ENCODE measurements at regions not wholly inside any gene's neighbourhood (a gene's known extent, or its start where the extent isn't known, plus 50 kb on each side); places are given as distances from the start of the nearest gene placed in this dataset.
"Not testable (repeated sequence)": the region's sequence is repeated elsewhere in the genome, so short reads cannot be mapped to it uniquely, and the experiment has no call there.

GRCh38 chr22:34743110-34743751 is 322.7 kb upstream of the ISX start:
- DNase-seq (ENCODE audit: low spot score), result no peak

DNA sequence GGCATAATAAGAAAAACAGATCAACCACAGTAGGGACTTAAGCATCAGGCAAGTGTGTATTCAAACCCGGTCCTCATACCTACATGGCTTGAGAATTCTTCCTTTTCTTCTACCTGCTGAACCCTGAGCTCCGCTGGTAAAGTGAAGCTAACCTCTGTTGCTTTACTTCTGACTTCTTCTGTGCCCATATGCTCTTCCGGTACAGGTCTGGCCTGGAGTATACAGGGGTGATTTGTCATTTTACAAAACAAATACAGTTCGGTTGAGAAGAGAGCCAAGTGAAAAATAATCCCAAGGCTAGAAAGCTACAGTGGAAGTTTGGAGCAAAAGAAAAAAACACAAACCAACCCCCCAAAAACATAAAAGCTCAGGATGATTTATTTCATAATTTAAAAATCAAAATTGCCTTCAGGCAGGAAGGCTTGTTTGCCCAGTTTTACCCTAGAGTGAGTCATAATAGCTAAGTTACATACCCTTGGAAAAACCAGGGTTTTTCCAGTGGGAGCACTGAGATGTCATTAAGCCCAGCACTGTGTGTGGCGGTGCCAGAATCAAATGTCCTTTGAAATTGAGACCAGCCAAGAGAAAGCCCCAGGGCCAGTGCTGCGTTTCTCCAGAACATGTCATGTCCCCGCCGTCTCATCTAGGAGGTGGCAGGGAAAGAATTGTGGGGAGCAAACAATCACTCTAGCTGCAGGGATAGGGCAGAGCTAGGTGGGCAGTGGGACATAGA is 305.5 kb upstream of the ISX start:
- DNase-seq (ENCODE audit: low spot score), result no peak

DNA sequence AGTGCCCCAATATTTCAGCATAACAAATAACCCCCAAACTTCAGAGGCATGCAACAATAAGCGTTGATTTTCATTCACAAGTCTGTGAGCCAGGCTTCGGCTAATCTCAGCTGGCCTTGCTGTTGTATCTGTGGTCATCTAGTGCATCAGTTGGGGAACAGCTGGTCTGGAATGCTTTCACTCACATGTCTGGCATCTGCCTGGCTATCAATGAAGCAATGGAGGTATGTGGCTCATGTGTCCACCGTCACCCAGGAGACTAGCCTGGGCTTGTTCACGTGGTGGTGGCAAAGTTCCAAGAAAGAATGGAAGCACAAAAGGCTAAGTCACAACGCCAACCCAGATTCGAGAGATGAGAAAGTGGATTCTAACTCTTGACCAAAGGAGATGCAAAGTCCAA is 304.8 kb upstream of the ISX start:
- no peak for DNase-seq (ENCODE audit: low spot score)

GRCh38 chr22:34763496-34763895 is 302.5 kb upstream of the ISX start:
- DNase-seq (ENCODE audit: low spot score), result no peak

- no peak for DNase-seq (ENCODE audit: low spot score)
Measured at GRCh38 chr22:34765115-34765514, 300.8 kb upstream of the ISX start.

GRCh38 chr22:34769361-34769760 is 296.6 kb upstream of the ISX start:
- no peak for DNase-seq (ENCODE audit: low spot score)

DNA sequence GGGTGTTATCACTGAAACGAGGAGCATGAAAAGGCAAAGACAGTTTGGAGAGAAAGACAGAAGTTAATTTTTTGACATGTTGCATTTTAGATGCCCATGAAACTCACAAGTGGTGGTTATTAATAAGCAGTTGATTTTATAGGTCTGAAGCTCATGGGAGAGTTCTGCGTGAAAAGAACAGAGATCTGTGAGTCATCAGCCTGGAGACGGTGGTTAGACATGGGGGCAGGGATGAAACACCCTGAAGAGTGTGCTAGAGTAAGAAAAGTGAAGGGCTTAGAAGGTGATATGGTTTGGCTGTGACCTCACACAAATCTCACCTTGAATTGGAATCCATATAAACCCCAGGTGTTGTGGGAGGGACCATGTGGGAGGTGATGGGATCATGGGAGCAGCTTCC is 289.1 kb upstream of the ISX start:
- DNase-seq (ENCODE audit: low spot score), result no peak

DNA sequence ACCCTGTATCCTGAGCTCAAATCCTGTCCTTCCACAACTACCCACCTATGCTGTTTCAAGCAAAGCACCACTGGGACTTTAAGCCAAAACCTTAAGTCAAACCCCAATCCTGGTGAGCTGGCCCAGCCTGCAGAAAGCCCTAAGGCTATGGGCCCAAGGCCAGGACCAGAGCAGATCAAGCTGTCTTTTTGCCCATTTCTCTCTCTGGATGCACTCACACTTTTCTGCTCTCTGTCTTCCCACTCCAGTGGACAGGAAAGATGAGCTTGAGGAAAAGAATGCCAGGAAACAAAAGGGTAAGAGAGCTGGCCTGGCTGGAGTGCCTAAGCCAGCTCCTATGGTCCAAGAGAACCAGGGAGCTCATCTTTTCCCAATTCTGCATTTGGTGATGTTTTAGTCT is 284.3 kb upstream of the ISX start:
- DNase-seq (ENCODE audit: low spot score), result no peak

GRCh38 chr22:34783436-34783835 is 282.5 kb upstream of the ISX start:
- DNase-seq (ENCODE audit: low spot score), result no peak

GRCh38 chr22:34784056-34784455 is 281.9 kb upstream of the ISX start:
- no peak for DNase-seq (ENCODE audit: low spot score)

DNA sequence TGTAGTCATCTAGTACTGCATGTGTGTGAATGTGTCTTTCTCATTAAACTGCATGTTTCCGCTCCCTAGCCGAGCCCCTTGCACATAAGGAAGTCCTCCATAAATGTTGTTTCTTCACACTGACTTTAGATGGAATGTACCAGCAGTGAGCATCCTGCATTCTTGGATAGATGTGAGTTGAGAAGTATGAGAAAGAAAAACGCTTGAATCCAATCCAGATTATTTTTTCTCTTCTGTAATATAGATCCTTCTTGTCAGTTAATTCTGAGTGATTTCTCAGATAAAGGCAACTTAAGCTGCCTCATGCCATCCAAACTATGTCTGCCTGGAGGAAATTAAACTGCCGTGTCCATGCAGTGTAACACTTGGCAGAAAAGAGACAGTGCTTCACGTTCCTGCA is 268.1 kb upstream of the ISX start:
- DNase-seq (ENCODE audit: low spot score), result no peak

DNA sequence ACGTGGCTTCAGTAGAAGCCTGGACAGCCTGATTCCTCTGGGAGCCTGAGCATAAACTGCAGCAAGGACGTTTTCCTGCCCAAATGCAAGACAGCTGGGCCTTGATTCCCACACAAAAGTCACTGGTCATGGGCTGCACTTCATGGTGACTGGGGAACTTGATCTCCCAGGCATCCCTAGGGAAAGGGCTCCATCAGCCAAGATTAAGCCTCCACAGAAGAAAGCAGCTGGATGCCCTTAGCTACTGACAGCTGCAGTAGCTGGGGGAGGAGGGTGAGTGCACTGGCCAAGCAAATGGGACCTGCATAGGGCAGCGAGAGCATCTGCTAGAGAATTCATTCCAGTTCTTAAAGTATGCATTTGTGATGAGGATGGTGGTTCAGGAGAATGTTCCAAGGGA is 267.4 kb upstream of the ISX start:
- DNase-seq (ENCODE audit: low spot score), result peak; percentile 67

DNA sequence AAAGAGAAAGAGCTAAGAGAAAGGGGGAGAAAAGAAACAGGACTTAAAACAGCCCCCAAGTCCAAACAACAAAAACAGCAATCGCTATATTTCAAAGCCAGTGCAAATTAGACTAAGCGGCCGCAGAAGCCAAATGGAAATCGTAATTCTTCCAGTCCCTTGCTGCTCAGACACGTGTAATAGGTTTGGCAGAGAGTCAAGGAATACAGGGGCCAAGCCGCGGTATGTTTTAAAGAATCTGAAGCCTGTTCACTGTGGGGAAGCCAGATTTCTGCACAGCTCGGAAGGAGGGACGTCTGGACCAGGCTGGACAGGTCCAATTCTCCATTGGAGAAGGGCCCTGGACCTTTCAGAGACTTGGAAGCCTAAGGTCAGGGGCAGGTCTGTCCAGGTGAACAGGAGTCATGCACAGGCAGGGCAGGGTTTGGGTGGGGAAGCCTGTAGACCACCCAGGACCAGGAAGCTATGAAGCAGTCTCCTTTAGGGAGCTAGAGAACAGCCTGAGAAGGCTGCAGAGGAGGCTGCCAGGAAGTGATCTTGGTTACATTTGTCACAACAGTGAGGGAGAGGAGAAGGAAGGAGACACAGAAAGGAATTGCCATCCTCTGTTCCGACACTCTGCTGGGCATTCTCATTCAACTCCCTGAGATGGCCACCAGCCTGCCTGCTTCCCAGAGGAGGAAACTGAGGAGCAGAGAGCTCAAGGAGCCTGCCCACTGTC is 265.5 kb upstream of the ISX start:
- peak; percentile 75 for DNase-seq (ENCODE audit: low spot score)

DNA sequence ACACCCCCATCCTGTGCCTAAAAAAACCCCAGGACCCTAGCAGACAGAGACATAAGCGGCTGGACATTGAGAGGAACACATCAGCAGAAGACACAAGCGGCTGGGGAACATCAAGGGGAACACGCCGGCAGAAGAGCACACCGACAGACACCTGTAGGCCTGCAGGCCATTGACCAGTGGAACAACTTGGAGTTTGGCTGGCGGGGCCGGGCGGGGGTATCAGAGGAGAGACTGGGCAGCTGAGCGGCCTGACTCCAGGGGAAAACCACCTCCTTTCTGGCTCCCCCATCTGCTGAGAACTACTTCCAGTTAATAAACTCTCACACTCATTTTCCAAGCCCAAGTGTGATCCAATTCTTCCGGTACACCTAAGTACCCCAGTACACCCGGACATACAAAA is 264.7 kb upstream of the ISX start:
- no peak for DNase-seq (ENCODE audit: low spot score)

DNA sequence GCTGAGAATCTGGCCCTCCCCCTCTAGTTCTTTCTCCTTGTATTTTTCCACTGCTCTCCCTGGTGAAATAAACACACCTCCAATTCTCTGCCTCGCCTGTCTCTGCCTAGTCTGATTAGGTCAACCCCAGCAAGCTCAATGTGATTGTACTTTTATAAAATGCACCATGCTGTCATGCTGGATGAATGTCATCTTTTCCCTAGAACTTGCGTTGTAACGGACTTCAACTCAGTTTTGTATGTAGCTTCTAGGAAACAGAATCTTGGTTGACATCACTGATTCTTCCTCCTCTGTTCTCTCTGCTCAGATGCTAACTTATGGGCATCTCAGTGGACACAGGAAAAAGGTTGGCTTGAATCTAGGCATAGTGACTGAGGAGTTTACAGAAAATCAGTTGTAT is 261.9 kb upstream of the ISX start:
- DNase-seq (ENCODE audit: low spot score), result no peak

DNA sequence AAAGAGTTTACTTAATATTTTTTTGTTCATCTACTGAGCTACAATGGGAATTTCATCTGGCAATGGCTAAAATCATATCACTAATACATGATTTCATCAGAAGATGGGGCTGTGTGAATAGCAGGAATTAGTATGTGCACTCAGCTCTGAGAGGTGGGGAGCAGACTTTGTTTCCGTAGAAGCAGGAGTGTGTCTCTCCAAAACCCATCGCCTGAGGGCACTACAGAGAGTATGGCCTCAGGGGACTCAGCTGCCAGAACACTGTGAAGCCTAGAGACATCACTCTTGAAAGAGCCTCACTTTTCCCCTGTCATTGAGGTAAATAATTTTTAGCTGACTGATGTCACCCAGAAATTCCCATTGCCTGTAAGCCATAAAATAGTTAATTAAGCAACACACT is 261.4 kb upstream of the ISX start:
- DNase-seq (ENCODE audit: low spot score), result no peak

- DNase-seq (ENCODE audit: low spot score), result no peak
Measured at GRCh38 chr22:34805771-34806170, 260.2 kb upstream of the ISX start.

GRCh38 chr22:34808618-34809017 is 257.3 kb upstream of the ISX start:
- no peak for DNase-seq (ENCODE audit: low spot score)

DNA sequence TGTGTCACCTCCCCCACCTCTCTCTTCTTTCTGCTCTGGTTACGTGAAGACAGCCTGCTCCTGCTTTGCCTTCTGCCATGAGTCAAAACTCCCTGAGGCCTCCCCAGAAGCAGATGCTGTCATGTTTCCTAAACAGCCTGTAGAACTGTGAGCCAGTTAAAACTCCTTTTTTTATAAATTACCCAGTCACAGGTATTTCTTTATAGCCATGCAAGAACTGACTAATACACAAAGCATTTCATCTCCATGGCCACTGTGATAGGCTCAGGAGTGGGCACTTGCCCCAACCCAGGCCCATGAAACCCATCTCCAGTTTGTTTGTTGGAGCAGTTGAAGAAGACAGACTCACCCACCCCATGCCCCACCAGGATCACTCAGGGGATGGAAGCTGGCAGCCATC is 253.3 kb upstream of the ISX start:
- DNase-seq (ENCODE audit: low spot score), result no peak

- no peak for DNase-seq (ENCODE audit: low spot score)
Measured at GRCh38 chr22:34814260-34815025, 251.5 kb upstream of the ISX start.

GRCh38 chr22:34829485-34829884 is 236.5 kb upstream of the ISX start:
- no peak for DNase-seq (ENCODE audit: low spot score)

GRCh38 chr22:34834059-34834458 is 231.9 kb upstream of the ISX start:
- no peak for DNase-seq (ENCODE audit: low spot score)

GRCh38 chr22:34834541-34834940 is 231.4 kb upstream of the ISX start:
- DNase-seq (ENCODE audit: low spot score), result not testable (repeated sequence)

Data from left forelimb (tissue), 1 donor.